Astrocyte (in vitro differentiated cells and primary cell): ENCODE measurements at regions not wholly inside any gene's neighbourhood (a gene's known extent, or its start where the extent isn't known, plus 50 kb on each side); places are given as distances from the start of the nearest gene placed in this dataset.

ENCODE experiments used
- DNase-seq: peaks from one replicate; pipeline ENCODE4 v3.0.0-alpha.2; 2010; ENCODE audit warnings: low read depth
- FAIRE-seq: peaks from 2 replicates; lab custom pipeline; 2011; peaks lifted over from hg19 to GRCh38; lab: Jason Lieb, UNC
- H2AFZ ChIP-seq: 2 replicates; pipeline ENCODE4 v1.6.0; 2012; ENCODE audit warnings: low read depth, low read length, inconsistent platforms
- H3K27ac ChIP-seq: 2 replicates; pipeline ENCODE4 v1.5.1; 2011; ENCODE audit warnings: low read depth, low read length, inconsistent platforms
- H3K27me3 ChIP-seq: 2 replicates; pipeline ENCODE4 v1.6.0; 2011; ENCODE audit warnings: low read length, inconsistent platforms; ENCODE audit not compliant: insufficient read depth
- H3K36me3 ChIP-seq: 2 replicates; pipeline ENCODE4 v1.5.1; 2011; ENCODE audit warnings: low read length, inconsistent platforms; ENCODE audit not compliant: insufficient read depth
- H3K4me1 ChIP-seq: 2 replicates; pipeline ENCODE4 v1.5.1; 2011; ENCODE audit warnings: low read length, inconsistent platforms; ENCODE audit not compliant: insufficient read depth
- H3K4me2 ChIP-seq: 2 replicates; pipeline ENCODE4 v1.6.0; 2012; ENCODE audit warnings: low read length, inconsistent platforms
- H3K4me3 ChIP-seq: 2 replicates; pipeline ENCODE4 v1.5.1; 2011; ENCODE audit warnings: low read depth, mild to moderate bottlenecking, low read length, inconsistent platforms; ENCODE audit not compliant: insufficient read depth
- H3K79me2 ChIP-seq: 2 replicates; pipeline ENCODE4 v1.6.0; 2012; ENCODE audit warnings: mild to moderate bottlenecking, low read length, inconsistent platforms; ENCODE audit not compliant: insufficient read depth
- H3K9ac ChIP-seq: 2 replicates; pipeline ENCODE4 v1.6.0; 2012; ENCODE audit warnings: mild to moderate bottlenecking, low read length, inconsistent platforms
- H3K9me3 ChIP-seq: 2 replicates; pipeline ENCODE4 v1.5.1; 2012; ENCODE audit warnings: low read depth, mild to moderate bottlenecking, low read length, inconsistent platforms; ENCODE audit not compliant: insufficient read depth
- H4K20me1 ChIP-seq: 2 replicates; pipeline ENCODE4 v1.6.0; 2012; ENCODE audit warnings: low read length, inconsistent platforms; ENCODE audit not compliant: insufficient read depth
- H3K27ac Mint-ChIP-seq: one replicate; pipeline ENCODE4 v1.8.0; 2021; ENCODE audit warnings: mild to moderate bottlenecking, mixed read lengths; ENCODE audit not compliant: unreplicated experiment
- H3K27me3 Mint-ChIP-seq: one replicate; pipeline ENCODE4 v1.8.0; 2021; ENCODE audit warnings: low read depth, mixed read lengths; ENCODE audit not compliant: unreplicated experiment
- H3K36me3 Mint-ChIP-seq: one replicate; pipeline ENCODE4 v1.8.0; 2021; ENCODE audit warnings: low read depth, mixed read lengths; ENCODE audit not compliant: unreplicated experiment
- H3K4me1 Mint-ChIP-seq: one replicate; pipeline ENCODE4 v1.8.0; 2021; ENCODE audit warnings: low read depth, mixed read lengths; ENCODE audit not compliant: unreplicated experiment
- H3K4me3 Mint-ChIP-seq: one replicate; pipeline ENCODE4 v1.8.0; 2021; ENCODE audit warnings: mild to moderate bottlenecking, moderate library complexity, mixed read lengths; ENCODE audit not compliant: unreplicated experiment
- H3K9me3 Mint-ChIP-seq: one replicate; pipeline ENCODE4 v1.8.0; 2021; ENCODE audit warnings: mild to moderate bottlenecking, mixed read lengths; ENCODE audit not compliant: unreplicated experiment
- CTCF ChIP-seq: IDR thresholded peaks from 2 replicates; pipeline ENCODE4 v1.5.1; 2011; ENCODE audit warnings: low read depth, mild to moderate bottlenecking, inconsistent platforms, low read length, moderate library complexity; ENCODE audit not compliant: insufficient read depth
- EZH2 ChIP-seq: IDR thresholded peaks from 2 replicates; pipeline ENCODE4 v1.6.1; 2012; ENCODE audit warnings: mild to moderate bottlenecking, low read length, inconsistent platforms; ENCODE audit not compliant: insufficient read depth

DNA sequence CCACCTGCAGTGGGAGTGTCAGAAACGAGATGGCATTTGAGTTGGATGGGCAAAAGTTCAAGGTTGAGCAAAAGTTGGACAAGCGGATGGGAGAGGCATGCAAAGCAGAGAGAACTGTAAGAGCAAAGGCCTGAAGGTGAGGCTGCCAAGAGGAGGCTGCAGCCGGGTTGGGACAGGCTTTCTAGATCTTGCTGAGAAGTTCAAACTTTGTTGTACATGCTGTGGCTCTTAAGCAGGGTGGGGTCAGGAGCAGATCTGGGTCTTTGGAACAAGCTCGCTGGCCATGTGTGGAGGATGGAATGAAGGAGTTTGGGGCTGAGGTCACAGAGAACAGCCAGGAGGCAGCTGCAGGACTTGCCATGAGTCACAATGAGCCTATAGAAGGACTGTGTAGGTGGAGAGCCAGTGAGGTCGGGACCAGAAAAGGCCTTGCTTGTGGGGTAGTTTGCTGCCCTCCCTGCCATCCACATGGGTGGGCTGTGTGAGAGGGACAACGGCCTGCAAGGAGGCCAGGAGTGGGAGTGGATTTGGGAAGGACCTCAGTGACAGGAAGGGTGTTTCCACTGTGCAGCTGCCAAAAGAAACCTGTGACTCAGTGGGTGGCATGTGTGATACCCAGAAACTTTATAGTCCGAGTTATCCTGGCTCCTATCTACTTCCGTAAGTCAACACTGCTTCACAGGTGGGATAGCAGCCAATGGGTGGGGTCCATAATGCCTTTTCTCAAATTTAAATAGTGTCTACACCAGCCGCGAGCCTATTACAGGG, 210.4 kb downstream of the MID1IP1 start:
- Histone ChIP-seq H4K20me1 (no peaks in the 10 kb centered on the region), H3K36me3 (no peaks in the 10 kb centered on the region), H3K9ac (no peak overlapping the region), H3K27ac (no peak overlapping the region), H3K4me2 (no peak overlapping the region), H3K79me2 (no peaks in the 10 kb centered on the region), H2AFZ (peak overlapping the region; percentile 10), H3K9me3 (no peaks in the 10 kb centered on the region), H3K4me1 (no peaks in the 10 kb centered on the region), H3K4me3 (no peak overlapping the region), H3K27me3 (no peaks in the 10 kb centered on the region)
- peaks cover 2% of the 10 kb centered on the region for H3K27me3 Mint-ChIP-seq
- FAIRE-seq (peak; percentile 88), DNase-seq (peak; percentile 8)
- H3K9me3 Mint-ChIP-seq = no peaks in the 10 kb centered on the region
- H3K4me3 Mint-ChIP-seq = no peak overlapping the region
- TF ChIP-seq EZH2 (no peak), CTCF (no peak)
- H3K36me3 Mint-ChIP-seq = no peaks in the 10 kb centered on the region
- no peak overlapping the region for H3K27ac Mint-ChIP-seq
- peaks cover 14% of the 10 kb centered on the region for H3K4me1 Mint-ChIP-seq

DNA sequence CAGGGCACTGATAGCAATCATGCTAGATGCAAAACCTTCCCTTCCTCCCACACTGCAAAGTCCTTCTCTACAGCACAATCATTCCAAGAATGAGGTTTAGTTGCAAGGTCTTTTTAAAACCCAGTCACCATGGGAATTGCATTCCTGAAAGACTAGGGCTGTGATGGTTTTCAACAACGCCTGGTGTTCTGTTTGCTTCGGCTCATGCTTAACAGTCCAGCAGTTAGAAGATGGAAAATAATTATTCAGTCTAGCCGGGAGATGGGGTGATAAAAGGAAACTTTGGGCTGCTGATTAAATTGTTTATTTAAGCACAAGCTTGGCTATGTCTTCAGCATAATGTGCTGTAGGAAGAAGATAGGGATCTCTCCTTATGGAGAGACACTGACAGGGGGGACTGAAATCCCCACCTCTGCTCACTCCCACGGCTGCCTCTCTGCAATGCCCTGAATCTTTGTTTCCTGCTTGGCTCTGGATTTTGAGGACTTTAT, 211.4 kb downstream of the MID1IP1 start:
- H3K4me1 Mint-ChIP-seq = peaks cover 14% of the 10 kb centered on the region
- Histone ChIP-seq H3K27me3 (no peaks in the 10 kb centered on the region), H3K4me2 (no peak overlapping the region), H3K9me3 (no peaks in the 10 kb centered on the region), H3K36me3 (no peaks in the 10 kb centered on the region), H3K4me3 (no peak overlapping the region), H4K20me1 (no peaks in the 10 kb centered on the region), H3K4me1 (no peaks in the 10 kb centered on the region), H3K79me2 (no peaks in the 10 kb centered on the region), H3K9ac (no peak overlapping the region), H3K27ac (no peak overlapping the region), H2AFZ (no peak overlapping the region)
- FAIRE-seq (no peak), DNase-seq (peak; percentile 48)
- TF ChIP-seq CTCF = no peak
- no peak for TF ChIP-seq EZH2
- no peaks in the 10 kb centered on the region for H3K9me3 Mint-ChIP-seq
- peak overlapping the region; percentile 63 for H3K27ac Mint-ChIP-seq
- no peak overlapping the region for H3K4me3 Mint-ChIP-seq
- no peaks in the 10 kb centered on the region for H3K36me3 Mint-ChIP-seq
- peaks cover 9% of the 10 kb centered on the region for H3K27me3 Mint-ChIP-seq

GRCh38 chrX:39016556-39016955, 215.3 kb downstream of the MID1IP1 start:
- Mint-ChIP-seq H3K4me1 (peaks cover 11% of the 10 kb centered on the region), H3K27ac (no peak overlapping the region), H3K9me3 (no peaks in the 10 kb centered on the region), H3K36me3 (no peaks in the 10 kb centered on the region), H3K27me3 (peaks cover 12% of the 10 kb centered on the region), H3K4me3 (no peak overlapping the region)
- H3K4me3 ChIP-seq = no peak overlapping the region
- DNase-seq (no peak), FAIRE-seq (no peak)
- no peak overlapping the region for H2AFZ ChIP-seq
- H3K9me3 ChIP-seq = no peaks in the 10 kb centered on the region
- no peak overlapping the region for H3K4me2 ChIP-seq
- TF ChIP-seq EZH2 (no peak), CTCF (no peak)
- H3K79me2 ChIP-seq = no peaks in the 10 kb centered on the region
- no peak overlapping the region for H3K27ac ChIP-seq
- H3K27me3 ChIP-seq = no peaks in the 10 kb centered on the region
- H3K9ac ChIP-seq = no peak overlapping the region
- H3K36me3 ChIP-seq = no peaks in the 10 kb centered on the region
- no peaks in the 10 kb centered on the region for H3K4me1 ChIP-seq
- no peaks in the 10 kb centered on the region for H4K20me1 ChIP-seq
